ENCODE measurements at regions not wholly inside any gene's neighbourhood (a gene's known extent, or its start where the extent isn't known, plus 50 kb on each side); places are given as distances from the start of the nearest gene placed in this dataset.

GRCh38 chr18:77341527-77342325, 92.1 kb downstream of the GALR1 start:
- H3K4me1 ChIP-seq (ENCODE audit: insufficient read depth, low read length, poor library complexity, severe bottlenecking), result no peaks in the 10 kb centered on the region
- intact Hi-C loops (cut with micrococcal nuclease; ENCODE audit: unreplicated experiment), result no loop called here
- TF ChIP-seq EZH2 (IDR thresholded peaks at IDR 0.05; ENCODE audit: borderline replicate concordance, low read depth, low read length, poor library complexity, severe bottlenecking), result no peak
- TF ChIP-seq, protein P1, sequence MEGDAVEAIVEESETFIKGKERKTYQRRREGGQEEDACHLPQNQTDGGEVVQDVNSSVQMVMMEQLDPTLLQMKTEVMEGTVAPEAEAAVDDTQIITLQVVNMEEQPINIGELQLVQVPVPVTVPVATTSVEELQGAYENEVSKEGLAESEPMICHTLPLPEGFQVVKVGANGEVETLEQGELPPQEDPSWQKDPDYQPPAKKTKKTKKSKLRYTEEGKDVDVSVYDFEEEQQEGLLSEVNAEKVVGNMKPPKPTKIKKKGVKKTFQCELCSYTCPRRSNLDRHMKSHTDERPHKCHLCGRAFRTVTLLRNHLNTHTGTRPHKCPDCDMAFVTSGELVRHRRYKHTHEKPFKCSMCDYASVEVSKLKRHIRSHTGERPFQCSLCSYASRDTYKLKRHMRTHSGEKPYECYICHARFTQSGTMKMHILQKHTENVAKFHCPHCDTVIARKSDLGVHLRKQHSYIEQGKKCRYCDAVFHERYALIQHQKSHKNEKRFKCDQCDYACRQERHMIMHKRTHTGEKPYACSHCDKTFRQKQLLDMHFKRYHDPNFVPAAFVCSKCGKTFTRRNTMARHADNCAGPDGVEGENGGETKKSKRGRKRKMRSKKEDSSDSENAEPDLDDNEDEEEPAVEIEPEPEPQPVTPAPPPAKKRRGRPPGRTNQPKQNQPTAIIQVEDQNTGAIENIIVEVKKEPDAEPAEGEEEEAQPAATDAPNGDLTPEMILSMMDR (conservative IDR thresholded peaks at IDR 0.05; ENCODE audit: low read depth, low read length), result no peak
- POLR2A ChIA-PET (ENCODE audit: low non-redundant PET), result no interaction called here
- H3K27me3 ChIP-seq (replicated peaks; ENCODE audit: insufficient read depth, low read depth, low read length, poor library complexity), result no peaks in the 10 kb centered on the region
- peaks cover 16% of the 10 kb centered on the region for H3K9me3 ChIP-seq (ENCODE audit: low read depth, low read length, poor library complexity, severe bottlenecking)
- no TSS peak for BruUV-seq (replicated peaks)
- H3K36me3 ChIP-seq (ENCODE audit: insufficient read depth, low read length, poor library complexity, severe bottlenecking), result no peaks in the 10 kb centered on the region
- no peak overlapping the region for H3K27ac ChIP-seq (ENCODE audit: low read depth, low read length, poor library complexity, severe bottlenecking)
- CTCF ChIA-PET, result no interaction called here
- DNase-seq (ENCODE audit: low spot score), result no peak
- H3K4me3 ChIP-seq (ENCODE audit: low read depth, low read length, poor library complexity, severe bottlenecking), result no peak overlapping the region

- BruUV-seq (replicated peaks), result no TSS peak
- DNase-seq (ENCODE audit: low spot score), result no peak
- intact Hi-C loops (cut with micrococcal nuclease; ENCODE audit: unreplicated experiment), result no loop called here
- H3K27ac ChIP-seq (ENCODE audit: low read depth, low read length, poor library complexity, severe bottlenecking), result no peak overlapping the region
- H3K36me3 ChIP-seq (ENCODE audit: insufficient read depth, low read length, poor library complexity, severe bottlenecking), result no peaks in the 10 kb centered on the region
- POLR2A ChIA-PET (ENCODE audit: low non-redundant PET), result no interaction called here
- peaks cover 16% of the 10 kb centered on the region for H3K9me3 ChIP-seq (ENCODE audit: low read depth, low read length, poor library complexity, severe bottlenecking)
- TF ChIP-seq, protein P1 (conservative IDR thresholded peaks at IDR 0.05; ENCODE audit: low read depth, low read length), result no peak
- TF ChIP-seq EZH2 (IDR thresholded peaks at IDR 0.05; ENCODE audit: borderline replicate concordance, low read depth, low read length, poor library complexity, severe bottlenecking), result no peak
- CTCF ChIA-PET, result no interaction called here
- H3K4me3 ChIP-seq (ENCODE audit: low read depth, low read length, poor library complexity, severe bottlenecking), result no peak overlapping the region
- no peaks in the 10 kb centered on the region for H3K27me3 ChIP-seq (replicated peaks; ENCODE audit: insufficient read depth, low read depth, low read length, poor library complexity)
- no peaks in the 10 kb centered on the region for H3K4me1 ChIP-seq (ENCODE audit: insufficient read depth, low read length, poor library complexity, severe bottlenecking)
These were observed 93.1 kb downstream of the GALR1 start for GRCh38 chr18:77342736-77343135.

- intact Hi-C loops (cut with micrococcal nuclease; ENCODE audit: unreplicated experiment), result no loop called here
- H3K9me3 ChIP-seq (ENCODE audit: low read depth, low read length, poor library complexity, severe bottlenecking), result peaks cover 15% of the 10 kb centered on the region
- no peak for DNase-seq (ENCODE audit: low spot score)
- H3K36me3 ChIP-seq (ENCODE audit: insufficient read depth, low read length, poor library complexity, severe bottlenecking), result no peaks in the 10 kb centered on the region
- H3K4me3 ChIP-seq (ENCODE audit: low read depth, low read length, poor library complexity, severe bottlenecking), result no peak overlapping the region
- TF ChIP-seq, protein P1 (conservative IDR thresholded peaks at IDR 0.05; ENCODE audit: low read depth, low read length), result no peak
- no peak for TF ChIP-seq EZH2 (IDR thresholded peaks at IDR 0.05; ENCODE audit: borderline replicate concordance, low read depth, low read length, poor library complexity, severe bottlenecking)
- H3K4me1 ChIP-seq (ENCODE audit: insufficient read depth, low read length, poor library complexity, severe bottlenecking), result no peaks in the 10 kb centered on the region
- H3K27ac ChIP-seq (ENCODE audit: low read depth, low read length, poor library complexity, severe bottlenecking), result no peak overlapping the region
- H3K27me3 ChIP-seq (replicated peaks; ENCODE audit: insufficient read depth, low read depth, low read length, poor library complexity), result no peaks in the 10 kb centered on the region
- ChIA-PET POLR2A (ENCODE audit: low non-redundant PET) (no interaction called here), CTCF (no interaction called here)
- no TSS peak for BruUV-seq (replicated peaks)
These were observed 94.3 kb downstream of the GALR1 start for GRCh38 chr18:77343846-77344510.
